CD4-positive, alpha-beta T cell treated with Interleukin-4 for 4 hours (primary cell): ENCODE measurements at regions not wholly inside any gene's neighbourhood (a gene's known extent, or its start where the extent isn't known, plus 50 kb on each side); places are given as distances from the start of the nearest gene placed in this dataset.

Experiments
- DNase-seq: peaks from one replicate; pipeline ENCODE4 v3.0.0-alpha.2; 2020

DNA sequence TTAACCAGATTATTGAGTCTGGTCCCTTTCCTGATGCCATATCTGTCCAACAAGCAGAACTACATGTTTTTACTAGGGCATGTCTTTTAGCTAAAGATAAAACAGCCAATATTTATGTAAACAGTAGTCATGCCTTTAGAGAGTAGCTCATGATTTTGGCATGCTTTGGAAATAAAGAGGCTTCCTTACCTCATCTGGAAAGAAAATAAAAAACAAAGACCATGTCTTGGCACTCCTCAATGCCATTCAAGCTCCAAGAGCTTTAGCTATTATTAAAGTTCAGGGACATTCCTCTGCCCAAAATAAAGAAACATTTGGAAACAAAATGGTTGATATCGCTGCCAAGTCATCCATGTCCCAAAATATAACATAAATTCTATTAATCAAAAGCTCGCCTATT is 202.4 kb downstream of the URB2 start:
- DNase-seq: no peak

DNA sequence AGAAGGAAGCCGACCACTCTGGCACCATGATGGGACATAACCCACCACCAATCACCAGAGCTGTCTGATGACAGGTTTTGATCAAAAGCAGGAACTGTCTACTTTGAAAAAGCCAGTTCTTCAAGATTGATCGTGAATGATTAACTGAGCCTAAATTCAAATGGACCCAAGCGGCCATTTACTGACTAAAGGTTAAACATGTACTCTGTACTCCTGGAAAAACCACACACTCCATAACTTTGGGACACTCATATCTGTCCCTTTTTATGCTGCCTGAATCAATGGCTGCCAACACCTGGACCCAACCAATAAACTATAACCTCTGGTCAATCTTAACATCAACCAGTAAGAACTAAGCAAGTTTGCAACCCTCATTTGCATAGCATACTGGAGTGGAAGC is 206.6 kb downstream of the URB2 start:
- DNase-seq: no peak

DNA sequence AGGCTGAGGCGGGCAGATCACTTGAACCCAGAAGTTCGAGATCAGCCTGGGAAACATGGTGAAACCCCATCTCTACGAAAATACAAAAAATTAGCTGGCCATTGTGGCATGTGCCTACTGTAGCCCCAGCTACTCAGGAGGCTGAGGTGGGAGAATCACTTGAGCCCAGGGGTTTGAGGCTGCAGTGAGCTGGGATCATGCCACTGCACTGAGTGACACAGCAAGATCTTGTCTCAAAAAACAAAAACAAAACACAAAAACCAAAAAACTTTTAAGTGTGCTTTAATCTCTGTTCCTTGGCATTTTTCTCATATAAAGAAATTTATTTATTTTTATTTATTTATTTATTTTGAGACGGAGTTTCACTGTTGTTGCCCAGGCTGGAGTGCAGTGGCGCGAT is 208.2 kb downstream of the URB2 start:
- no peak for DNase-seq

DNA sequence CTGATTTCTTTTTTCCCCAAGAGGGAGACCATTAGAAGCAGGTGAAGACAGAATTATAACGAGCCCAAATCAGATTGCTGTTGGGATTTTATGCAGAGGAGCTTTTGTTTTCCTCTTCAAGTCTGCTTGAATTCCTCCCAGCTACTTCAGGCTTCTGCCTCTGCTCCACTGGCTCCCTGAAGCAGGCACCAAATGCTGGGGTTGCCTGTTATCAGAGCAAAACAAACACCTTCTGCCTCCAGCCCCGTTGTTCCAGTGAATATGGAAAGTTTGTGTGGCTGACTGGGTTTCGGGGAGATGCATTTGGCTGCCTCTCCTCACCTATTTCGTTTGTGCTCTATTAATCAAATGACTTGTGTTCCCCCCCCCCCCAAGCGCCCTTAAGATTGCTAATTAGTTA is 209.2 kb downstream of the URB2 start:
- no peak for DNase-seq

DNA sequence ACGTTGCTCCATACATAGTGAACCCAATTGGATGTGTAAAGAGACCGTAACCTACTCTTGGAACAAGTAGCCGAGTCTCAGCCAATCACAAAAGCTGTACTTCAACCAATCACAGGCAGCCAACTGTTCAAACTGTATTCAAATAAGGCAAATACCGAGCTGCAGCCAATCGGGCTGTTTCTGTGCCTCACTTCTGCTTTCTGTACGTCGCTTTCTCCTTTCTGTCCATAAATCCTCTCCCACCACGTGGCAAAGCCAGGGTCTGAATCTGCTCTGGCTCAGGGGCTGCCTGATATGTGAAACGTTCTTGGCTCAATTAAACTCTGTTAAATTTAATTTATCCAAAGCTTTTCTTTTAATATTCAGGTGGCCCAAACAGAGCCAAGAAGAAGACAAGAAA is 210.3 kb downstream of the URB2 start:
- DNase-seq: no peak

DNA sequence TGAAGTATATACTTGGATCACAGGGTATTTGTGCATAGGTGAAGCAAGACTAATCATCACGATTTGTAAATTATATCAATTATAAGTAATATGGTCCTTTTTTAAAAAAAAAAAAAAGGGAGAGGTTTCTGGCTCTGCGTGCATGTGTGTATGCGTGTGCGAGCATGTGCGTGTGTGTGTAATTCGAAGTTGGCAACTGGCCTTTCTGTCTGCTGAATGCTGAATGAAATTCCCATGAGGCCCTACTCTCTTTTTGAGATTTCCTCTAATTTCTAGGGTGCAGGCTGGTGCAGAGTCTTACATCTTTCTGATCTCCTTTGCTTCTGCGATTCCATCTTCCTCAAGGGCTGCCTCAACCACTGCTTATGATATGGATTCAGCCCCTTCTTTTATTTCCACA is 212.2 kb downstream of the URB2 start:
- no peak for DNase-seq

DNA sequence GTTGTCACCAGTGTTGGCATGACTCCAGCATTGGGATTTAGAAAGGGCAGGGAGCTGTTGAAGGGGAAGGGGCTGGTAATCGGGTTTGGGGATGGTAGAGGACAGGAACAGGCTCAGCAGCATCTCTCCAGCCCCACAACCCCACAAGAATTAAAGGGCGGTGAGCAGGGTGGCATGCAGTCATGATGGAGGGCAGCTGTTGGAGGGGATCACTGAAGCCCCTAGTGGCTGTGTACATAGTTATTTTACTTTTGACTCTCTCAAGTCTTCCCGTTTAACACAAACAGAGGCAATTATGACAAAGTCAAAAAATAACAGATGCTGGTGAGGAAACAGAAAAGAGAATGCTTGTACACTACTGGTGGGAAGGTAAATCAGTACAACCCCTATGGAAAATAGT is 213.8 kb downstream of the URB2 start:
- DNase-seq: no peak

DNA sequence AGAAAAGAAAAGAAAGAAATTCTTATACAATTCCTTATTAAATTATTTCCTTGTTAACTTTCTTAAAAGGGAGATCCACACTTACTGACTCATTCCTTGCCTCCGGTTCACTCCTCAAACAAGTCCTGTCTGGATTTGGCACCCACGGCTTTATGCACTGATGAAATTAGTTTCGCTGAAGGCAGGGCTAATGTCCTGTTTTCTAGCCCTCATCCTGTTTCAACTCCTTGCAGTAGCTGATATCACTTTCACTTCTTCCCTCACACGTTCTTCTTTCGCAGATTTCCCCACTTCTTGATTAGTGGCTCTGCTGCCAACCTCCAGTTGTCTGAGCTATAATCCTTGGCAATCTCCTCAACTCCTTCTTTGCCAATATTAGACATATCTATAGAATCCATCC is 215.2 kb downstream of the URB2 start:
- no peak for DNase-seq

DNA sequence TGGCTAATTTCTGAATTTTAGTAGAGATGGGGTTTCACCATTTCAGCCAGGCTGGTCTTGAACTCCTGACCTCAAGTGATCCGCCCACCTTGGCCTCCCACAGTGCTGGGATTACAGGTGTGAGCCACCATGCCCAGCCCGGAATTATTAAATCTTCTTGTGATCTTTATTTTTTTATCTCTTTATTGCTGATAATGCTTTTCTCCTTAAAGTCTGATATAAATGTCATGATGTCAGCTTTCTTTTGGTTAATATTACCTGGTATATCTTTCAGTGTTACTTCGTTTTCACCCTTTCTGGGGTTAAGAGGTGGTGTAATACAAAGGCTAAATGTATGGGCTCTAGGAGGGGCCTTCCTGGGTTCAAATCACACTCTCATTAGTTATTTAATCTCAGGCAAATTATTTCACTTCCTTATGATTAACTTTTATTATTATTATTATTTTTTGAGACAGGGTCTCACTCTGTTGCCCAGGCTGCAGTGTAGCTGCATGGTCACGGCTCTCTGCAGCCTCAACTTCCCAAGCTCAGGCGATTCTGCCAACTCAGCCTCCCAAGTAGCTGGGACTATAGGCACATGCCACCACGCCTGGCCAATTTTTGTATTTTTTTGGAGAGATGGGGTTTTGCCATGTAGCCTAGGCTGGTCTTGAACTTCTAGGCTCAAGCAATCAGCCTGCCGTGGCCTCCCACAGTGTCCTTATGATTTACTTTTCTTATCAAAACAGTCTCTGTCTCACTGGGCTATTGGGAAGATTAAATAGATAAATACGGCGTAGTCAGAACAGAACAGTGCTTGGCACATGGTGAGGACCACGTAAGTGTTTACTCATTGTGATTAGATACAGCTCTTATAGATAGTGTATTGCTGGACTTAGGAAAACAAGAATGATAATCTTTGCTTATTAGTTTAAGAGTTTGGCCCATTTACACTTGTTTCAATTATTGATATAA is 216.5 kb downstream of the URB2 start:
- DNase-seq: no peak

DNA sequence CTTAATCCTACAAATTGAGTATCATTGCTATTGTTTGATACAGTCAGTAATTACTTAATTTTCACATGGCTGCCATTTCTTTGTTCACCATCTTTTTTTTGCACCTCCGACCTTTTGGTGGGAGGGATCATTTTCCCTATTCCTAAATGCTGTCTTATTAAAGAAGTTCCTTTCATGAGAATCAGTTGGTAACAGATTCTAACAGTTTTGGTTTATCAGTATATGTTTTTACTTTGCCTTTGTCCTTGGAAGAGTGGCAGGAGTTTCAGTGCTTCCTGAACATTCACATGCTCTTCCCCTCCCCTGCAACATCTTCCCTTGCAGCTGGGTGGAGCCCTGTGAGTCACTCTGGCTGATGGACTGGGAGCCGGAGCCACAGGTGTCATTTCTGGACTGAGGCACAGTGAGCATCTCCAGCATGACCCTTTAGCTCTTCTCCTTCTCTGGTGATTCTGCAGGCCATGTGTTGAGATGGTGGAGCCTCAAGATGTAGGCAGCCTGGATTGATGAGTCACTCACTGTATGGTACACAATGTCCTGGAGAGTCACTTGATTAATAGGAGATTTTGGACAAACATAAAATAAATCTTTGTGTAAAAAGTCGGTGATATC is 217.7 kb downstream of the URB2 start:
- DNase-seq: no peak

DNA sequence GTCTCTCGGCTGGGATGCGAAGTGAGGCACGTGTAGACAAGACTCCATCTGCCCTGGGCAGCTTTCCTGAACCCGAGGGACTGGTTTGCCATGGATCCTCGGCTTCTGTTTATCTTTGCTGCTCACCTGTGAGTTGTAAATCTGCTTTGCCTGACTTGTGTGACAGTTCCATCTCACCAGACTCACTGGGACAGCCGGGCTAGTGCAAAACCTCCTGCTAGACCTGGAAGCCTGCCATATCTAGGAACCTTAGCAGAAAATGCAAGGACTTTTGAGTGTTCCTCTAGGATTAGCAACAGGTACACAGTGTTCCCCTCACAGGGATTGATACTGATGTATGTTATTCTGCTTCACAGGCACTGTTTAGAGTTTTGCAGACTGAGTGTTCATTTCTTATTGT is 218.6 kb downstream of the URB2 start:
- no peak for DNase-seq

DNA sequence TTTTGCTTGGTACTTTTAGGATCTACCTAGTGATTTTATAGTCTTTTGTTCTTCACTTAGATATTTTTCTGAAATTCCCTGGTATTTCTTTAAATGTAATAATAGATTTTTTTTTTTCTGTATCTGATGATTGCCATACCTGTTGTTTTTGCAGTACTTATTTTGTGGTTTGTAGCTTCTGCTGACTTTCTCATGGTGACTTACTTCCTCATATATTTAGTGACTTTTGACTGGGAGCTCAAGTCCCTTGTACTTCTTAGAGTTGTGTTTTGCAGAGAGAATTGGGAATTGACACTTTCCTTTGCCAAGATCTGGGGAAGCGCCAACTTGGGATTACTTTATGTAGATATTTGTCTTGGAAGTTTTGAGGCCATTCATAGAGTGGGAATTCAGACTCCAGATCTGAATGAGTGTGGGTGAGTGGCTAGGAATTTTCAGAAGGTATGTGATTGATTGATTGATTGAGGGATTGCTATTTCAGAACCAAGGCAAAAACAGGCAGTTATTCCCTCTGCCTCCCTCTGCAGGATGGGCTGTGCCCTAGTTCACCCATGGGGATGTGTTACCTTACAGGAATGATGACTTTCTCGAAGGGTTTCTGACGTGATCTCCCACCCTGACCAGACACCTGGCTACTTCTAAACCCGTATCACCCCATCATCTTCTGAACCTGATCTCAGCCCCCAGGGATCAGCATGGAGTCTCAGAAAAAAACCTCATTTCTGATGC is 219.5 kb downstream of the URB2 start:
- no peak for DNase-seq

DNA sequence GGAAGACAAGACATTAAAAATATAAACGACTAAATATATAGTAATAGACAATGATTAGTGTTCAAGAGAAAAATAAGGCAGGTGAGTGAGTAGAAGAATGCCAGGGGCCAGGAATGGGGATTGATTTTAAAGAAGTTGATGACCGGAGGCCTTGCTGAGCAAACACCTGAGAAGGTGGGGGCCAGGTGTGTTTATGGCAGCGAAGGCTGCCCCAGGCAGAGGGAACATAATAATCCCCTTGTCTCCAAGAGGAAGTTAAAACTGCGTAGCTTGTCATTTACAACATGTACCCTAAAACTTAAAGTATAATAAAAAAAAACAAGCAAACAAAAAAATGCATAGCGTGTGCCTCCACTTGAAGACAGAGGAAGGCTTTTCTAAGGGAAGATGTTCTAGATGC is 220.3 kb downstream of the URB2 start:
- no peak for DNase-seq

DNA sequence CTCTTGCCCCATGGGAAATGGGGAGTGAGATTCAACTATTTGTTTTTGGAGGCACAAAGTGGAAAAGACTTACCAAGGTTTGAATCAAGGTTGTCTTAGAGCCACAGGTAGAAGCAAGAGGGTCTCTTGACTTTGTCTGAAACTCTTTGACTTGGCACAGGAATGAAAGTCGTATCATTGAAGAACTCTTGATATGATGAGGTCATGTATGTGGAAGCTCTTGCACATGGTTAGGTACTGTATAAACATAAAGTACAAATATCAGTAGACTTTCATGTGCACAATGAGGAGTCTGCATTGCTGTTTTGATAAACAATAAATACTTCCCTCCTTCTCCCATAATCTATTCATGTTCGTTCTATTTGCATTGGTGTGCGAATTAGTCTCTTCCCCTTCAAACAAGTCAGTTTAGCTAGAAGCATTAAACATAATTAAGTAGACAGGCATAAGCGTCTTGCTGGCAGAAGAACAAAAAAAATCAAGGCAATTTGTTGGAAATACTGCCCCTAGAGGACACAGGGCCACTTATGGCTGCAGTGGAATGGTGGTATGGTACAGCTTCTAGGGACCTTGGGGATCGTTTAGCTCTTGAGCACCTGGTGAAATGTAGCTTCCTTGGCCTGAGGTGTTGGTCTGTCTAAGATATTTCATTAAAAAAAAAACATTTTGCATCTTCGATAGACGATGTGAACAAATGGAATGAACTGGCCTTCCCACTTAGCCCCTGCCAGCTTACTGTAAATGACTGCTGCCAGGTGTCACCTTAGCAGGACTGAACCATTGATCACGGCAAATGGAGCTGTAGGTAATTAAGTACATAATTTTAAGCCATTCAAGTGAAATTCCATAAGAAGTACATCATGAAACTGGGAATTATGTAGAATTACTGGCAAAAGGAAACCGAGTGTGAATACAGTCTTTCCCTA is 218.0 kb upstream of the GALNT2 start:
- no peak for DNase-seq

DNA sequence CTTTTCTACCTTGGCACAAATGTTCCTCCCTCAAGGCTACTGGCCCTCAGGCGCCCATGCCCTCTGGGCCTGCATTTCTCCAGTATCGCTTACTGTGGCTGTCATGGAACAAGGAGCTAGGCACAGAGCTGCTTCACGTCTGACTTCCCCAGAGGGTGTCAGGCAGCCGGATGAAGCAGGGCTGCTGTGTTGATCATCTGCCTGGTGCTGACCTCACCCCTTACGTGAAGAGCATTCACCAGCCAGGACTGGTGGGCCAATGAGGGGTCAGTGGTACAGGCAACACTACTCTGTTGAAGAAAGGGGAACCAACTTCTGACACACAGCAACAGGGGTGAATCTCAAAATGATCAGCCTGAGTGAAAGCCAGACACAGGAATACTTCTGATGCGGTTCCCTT is 215.5 kb upstream of the GALNT2 start:
- no peak for DNase-seq

DNA sequence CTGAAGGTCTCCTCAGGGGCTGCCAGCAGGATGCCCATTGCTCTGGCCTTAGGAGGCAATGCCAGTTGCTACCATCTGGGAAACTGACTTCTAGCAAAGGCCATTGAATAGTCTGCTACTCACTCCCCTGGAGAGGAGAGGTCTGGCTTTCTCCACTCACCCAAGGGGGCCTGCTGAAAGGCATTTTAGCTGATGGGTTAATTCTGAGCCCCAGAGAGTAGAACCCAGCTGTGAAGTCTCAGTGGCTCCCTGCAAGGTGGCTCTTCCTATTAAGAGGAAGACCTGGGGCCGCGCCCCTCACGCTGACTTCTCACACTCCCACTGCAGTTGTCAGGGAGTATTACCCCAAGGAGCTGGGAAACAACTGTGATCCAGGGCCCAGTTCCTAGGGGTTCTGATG is 213.3 kb upstream of the GALNT2 start:
- no peak for DNase-seq

DNA sequence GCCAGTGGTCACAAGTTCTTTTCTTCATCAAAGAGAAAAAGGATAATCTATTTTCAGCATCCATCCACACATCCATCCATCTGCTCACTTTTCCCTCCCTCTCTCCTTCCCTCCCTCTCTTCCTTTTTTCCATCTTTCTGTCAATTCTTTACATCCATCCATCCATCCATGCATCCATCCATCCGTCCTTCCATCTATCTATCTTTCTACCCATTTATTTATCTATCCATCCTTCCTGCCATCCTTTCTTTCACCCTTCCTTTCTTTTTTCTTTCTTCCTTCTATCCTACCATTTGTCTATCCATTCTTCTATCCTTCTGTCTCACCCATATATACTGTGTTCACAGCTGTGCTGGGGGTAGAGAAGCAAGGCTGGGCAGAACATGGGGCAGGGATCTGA is 212.4 kb upstream of the GALNT2 start:
- no peak for DNase-seq

DNA sequence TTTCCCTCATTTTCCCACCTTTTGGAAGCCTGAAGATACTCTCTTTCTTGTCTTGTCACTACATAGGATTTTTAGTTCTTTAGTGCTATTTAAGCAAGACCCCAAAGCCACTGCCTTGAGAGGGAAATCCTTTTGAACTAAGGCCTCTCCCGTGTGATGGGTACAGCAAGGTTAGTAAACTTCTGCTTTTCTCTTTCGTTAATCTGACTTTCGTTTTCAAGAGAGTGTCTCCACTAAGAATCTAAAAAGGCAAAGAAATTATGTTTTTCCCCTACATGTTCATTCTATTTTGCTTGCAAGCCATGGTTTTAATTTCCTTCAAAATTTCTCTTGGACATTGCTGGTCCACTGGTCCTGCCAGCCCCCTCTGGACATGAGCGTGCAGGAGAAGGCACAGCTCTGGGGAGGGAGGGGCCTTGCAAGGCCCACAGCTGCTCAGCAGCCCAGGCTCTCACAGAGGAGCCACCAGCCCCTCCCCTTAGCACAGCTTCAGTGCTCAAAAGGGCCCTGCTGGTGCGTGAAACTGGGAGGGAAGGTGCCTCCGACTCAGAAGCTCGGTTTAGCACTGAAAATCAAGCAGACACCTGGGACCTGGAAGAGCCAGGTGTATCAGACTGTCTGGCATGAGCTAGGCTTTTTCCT is 210.9 kb upstream of the GALNT2 start:
- no peak for DNase-seq

DNA sequence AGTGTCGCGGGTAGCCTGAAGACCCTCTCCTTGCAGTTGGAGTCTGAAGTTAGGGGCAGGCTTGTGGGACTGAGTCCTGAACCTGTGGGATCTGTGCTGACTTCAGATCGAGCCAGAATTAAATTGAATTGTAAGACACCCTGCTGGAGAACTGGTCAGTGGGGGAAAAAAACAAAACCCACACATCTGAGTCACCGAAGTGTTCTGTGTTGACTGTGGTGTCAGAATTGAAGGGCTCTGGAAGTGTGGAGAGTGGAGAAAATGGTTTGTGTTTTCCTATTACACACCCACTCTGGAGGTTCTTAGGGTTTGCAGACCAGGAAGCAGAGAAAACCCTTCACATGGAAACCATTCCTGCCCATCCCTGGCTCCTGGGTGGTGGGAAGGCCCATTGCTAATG is 209.5 kb upstream of the GALNT2 start:
- DNase-seq: no peak

DNA sequence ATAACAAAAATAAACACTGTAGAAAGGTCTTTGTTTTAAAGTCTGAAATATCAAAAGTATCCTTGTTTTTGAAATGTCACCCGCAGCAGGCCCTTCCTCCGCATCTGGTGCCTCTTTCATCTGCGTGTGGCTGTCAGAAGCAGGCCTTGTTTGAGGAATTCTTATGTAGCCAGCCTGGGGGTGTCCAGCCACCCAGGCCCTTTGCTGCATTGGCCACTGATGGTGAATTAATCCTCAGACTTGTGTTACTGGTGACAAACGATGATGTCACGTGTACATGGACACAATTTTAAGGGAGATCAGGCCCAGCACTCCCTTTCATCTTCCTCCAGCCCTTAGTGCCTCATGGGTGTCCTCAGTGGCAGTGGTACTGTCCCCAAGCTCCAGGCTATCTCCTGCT is 208.0 kb upstream of the GALNT2 start:
- DNase-seq: no peak

DNA sequence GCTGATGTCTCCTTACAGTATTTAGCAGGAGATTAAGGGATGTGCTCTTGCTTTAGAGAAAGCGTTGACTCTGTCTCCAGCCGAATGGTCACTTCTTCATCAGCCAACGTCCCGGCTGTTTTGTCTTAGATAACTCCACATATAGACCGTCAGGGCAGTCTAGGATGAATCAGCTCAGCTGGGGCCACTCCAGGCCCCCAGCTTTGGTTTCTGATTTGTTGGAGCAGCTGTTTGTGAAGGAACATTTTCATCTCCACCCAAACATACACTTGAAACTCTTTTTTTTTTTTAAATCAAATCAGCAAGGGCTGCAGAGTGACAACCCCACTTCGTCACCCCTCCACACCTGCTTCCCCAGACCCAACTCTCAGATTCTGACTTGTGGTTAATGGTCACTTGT is 206.1 kb upstream of the GALNT2 start:
- no peak for DNase-seq

DNA sequence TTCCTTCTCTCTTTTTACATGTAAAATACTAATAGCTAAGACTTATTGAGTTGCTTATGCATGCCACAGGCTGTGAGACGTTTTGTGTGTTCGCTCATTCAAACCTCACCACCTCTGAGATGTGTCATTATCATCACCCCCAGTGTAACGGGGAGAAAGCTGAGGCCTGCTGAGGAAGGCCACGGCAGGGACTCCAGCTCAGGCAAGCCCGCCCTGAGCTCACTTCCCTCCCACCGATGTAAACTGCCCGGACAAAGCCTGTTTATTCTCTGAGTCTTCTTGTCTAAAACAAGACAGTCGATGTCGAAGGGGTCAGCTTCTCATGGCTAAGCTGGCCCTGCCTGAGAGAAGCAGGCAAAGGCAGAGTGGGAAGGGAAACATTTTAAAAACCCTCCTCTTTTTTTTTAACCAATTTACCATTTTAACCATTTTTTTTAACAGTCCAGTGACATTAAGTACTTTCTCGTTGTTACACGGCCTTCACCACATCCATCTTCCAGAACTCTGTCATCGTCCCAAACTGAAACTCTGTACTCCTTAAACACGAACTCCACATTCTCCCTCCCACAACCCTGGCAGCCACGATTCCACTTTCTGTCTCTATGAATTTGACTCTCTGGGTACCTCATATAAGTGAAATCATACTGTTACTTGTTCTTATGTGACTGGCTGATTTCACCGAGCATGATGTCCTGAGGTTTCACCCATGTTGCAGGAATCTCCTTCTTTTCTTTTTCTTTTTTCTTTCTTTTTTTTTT is 204.8 kb upstream of the GALNT2 start:
- DNase-seq: no peak
